ENCODE measurements at regions not wholly inside any gene's neighbourhood (a gene's known extent, or its start where the extent isn't known, plus 50 kb on each side); places are given as distances from the start of the nearest gene placed in this dataset.

GRCh38 chr21:41073558-41073957 lies 94.4 kb upstream of the BACE2 start:
- H3K27me3 ChIP-seq (ENCODE audit: control insufficient read depth in 1 of 2, insufficient read depth in 2 of 2, low read length in 2 of 2): peaks cover 1 to 12% of the 10 kb centered on the region in 2 donors
- H3K36me3 ChIP-seq (ENCODE audit: control insufficient read depth in 2 of 2, insufficient read depth in 2 of 2, low read length in 2 of 2): no peaks in the 10 kb centered on the region
- H3K4me1 ChIP-seq (ENCODE audit: control insufficient read depth, insufficient read depth, low read length): peaks cover 3% of the 10 kb centered on the region
- no peaks in the 10 kb centered on the region for H3K9me3 ChIP-seq (ENCODE audit: control insufficient read depth in 2 of 2, low read length in 2 of 2)
- no peak overlapping the region for H3K4me3 ChIP-seq (ENCODE audit: low read length in 2 of 2)
- no peak overlapping the region for H3K27ac ChIP-seq (ENCODE audit: low read length)
- no peak overlapping the region for H3K9ac ChIP-seq (ENCODE audit: low read length in 2 of 2)

- peaks cover 0 to 7% of the 10 kb centered on the region in 2 donors for H3K27me3 ChIP-seq (ENCODE audit: control insufficient read depth in 1 of 2, insufficient read depth in 2 of 2, low read length in 2 of 2)
- H3K36me3 ChIP-seq (ENCODE audit: control insufficient read depth in 2 of 2, insufficient read depth in 2 of 2, low read length in 2 of 2): no peaks in the 10 kb centered on the region
- no peak overlapping the region for H3K9ac ChIP-seq (ENCODE audit: low read length in 2 of 2)
- H3K4me1 ChIP-seq (ENCODE audit: control insufficient read depth, insufficient read depth, low read length): no peaks in the 10 kb centered on the region
- no peak overlapping the region for H3K27ac ChIP-seq (ENCODE audit: low read length)
- H3K9me3 ChIP-seq (ENCODE audit: control insufficient read depth in 2 of 2, low read length in 2 of 2): no peaks in the 10 kb centered on the region
- no peak overlapping the region for H3K4me3 ChIP-seq (ENCODE audit: low read length in 2 of 2)
These were observed 93.4 kb upstream of the BACE2 start for GRCh38 chr21:41074396-41075184.

GRCh38 chr21:41075656-41076055 lies 92.3 kb upstream of the BACE2 start:
- Histone ChIP-seq H3K36me3 (ENCODE audit: control insufficient read depth in 2 of 2, insufficient read depth in 2 of 2, low read length in 2 of 2) (no peaks in the 10 kb centered on the region), H3K4me3 (ENCODE audit: low read length in 2 of 2) (no peak overlapping the region), H3K9me3 (ENCODE audit: control insufficient read depth in 2 of 2, low read length in 2 of 2) (no peaks in the 10 kb centered on the region), H3K9ac (ENCODE audit: low read length in 2 of 2) (no peak overlapping the region), H3K27ac (ENCODE audit: low read length) (no peak overlapping the region), H3K4me1 (ENCODE audit: control insufficient read depth, insufficient read depth, low read length) (no peaks in the 10 kb centered on the region), H3K27me3 (ENCODE audit: control insufficient read depth in 1 of 2, insufficient read depth in 2 of 2, low read length in 2 of 2) (peaks cover 0 to 2% of the 10 kb centered on the region in 2 donors)

GRCh38 chr21:41076064-41076463 lies 91.9 kb upstream of the BACE2 start:
- Histone ChIP-seq H3K9me3 (ENCODE audit: control insufficient read depth in 2 of 2, low read length in 2 of 2) (no peaks in the 10 kb centered on the region), H3K27ac (ENCODE audit: low read length) (no peak overlapping the region), H3K36me3 (ENCODE audit: control insufficient read depth in 2 of 2, insufficient read depth in 2 of 2, low read length in 2 of 2) (no peaks in the 10 kb centered on the region), H3K4me1 (ENCODE audit: control insufficient read depth, insufficient read depth, low read length) (no peaks in the 10 kb centered on the region), H3K4me3 (ENCODE audit: low read length in 2 of 2) (no peak overlapping the region), H3K27me3 (ENCODE audit: control insufficient read depth in 1 of 2, insufficient read depth in 2 of 2, low read length in 2 of 2) (peaks cover 0 to 2% of the 10 kb centered on the region in 2 donors), H3K9ac (ENCODE audit: low read length in 2 of 2) (no peak overlapping the region)

GRCh38 chr21:41079159-41079558 lies 88.8 kb upstream of the BACE2 start:
- H3K36me3 ChIP-seq (ENCODE audit: control insufficient read depth in 2 of 2, insufficient read depth in 2 of 2, low read length in 2 of 2): no peaks in the 10 kb centered on the region
- no peak overlapping the region for H3K4me3 ChIP-seq (ENCODE audit: low read length in 2 of 2)
- H3K9me3 ChIP-seq (ENCODE audit: control insufficient read depth in 2 of 2, low read length in 2 of 2): no peaks in the 10 kb centered on the region
- H3K27me3 ChIP-seq (ENCODE audit: control insufficient read depth in 1 of 2, insufficient read depth in 2 of 2, low read length in 2 of 2): no peaks in the 10 kb centered on the region
- no peaks in the 10 kb centered on the region for H3K4me1 ChIP-seq (ENCODE audit: control insufficient read depth, insufficient read depth, low read length)
- no peak overlapping the region for H3K27ac ChIP-seq (ENCODE audit: low read length)
- no peak overlapping the region for H3K9ac ChIP-seq (ENCODE audit: low read length in 2 of 2)

GRCh38 chr21:41080485-41081121 lies 87.4 kb upstream of the BACE2 start:
- no peak overlapping the region for H3K9ac ChIP-seq (ENCODE audit: low read length in 2 of 2)
- no peaks in the 10 kb centered on the region for H3K36me3 ChIP-seq (ENCODE audit: control insufficient read depth in 2 of 2, insufficient read depth in 2 of 2, low read length in 2 of 2)
- no peaks in the 10 kb centered on the region for H3K27me3 ChIP-seq (ENCODE audit: control insufficient read depth in 1 of 2, insufficient read depth in 2 of 2, low read length in 2 of 2)
- no peak overlapping the region for H3K27ac ChIP-seq (ENCODE audit: low read length)
- no peaks in the 10 kb centered on the region for H3K4me1 ChIP-seq (ENCODE audit: control insufficient read depth, insufficient read depth, low read length)
- H3K4me3 ChIP-seq (ENCODE audit: low read length in 2 of 2): no peak overlapping the region
- no peaks in the 10 kb centered on the region for H3K9me3 ChIP-seq (ENCODE audit: control insufficient read depth in 2 of 2, low read length in 2 of 2)

- Histone ChIP-seq H3K9ac (ENCODE audit: low read length in 2 of 2) (no peak overlapping the region), H3K27me3 (ENCODE audit: control insufficient read depth in 1 of 2, insufficient read depth in 2 of 2, low read length in 2 of 2) (no peaks in the 10 kb centered on the region), H3K9me3 (ENCODE audit: control insufficient read depth in 2 of 2, low read length in 2 of 2) (no peaks in the 10 kb centered on the region), H3K4me1 (ENCODE audit: control insufficient read depth, insufficient read depth, low read length) (peaks cover 4% of the 10 kb centered on the region), H3K4me3 (ENCODE audit: low read length in 2 of 2) (no peak overlapping the region), H3K36me3 (ENCODE audit: control insufficient read depth in 2 of 2, insufficient read depth in 2 of 2, low read length in 2 of 2) (no peaks in the 10 kb centered on the region), H3K27ac (ENCODE audit: low read length) (no peak overlapping the region)
These were observed 81.4 kb upstream of the BACE2 start for GRCh38 chr21:41086569-41086968.

- no peaks in the 10 kb centered on the region for H3K9me3 ChIP-seq (ENCODE audit: control insufficient read depth in 2 of 2, low read length in 2 of 2)
- H3K36me3 ChIP-seq (ENCODE audit: control insufficient read depth in 2 of 2, insufficient read depth in 2 of 2, low read length in 2 of 2): no peaks in the 10 kb centered on the region
- H3K9ac ChIP-seq (ENCODE audit: low read length in 2 of 2): no peak overlapping the region
- H3K4me1 ChIP-seq (ENCODE audit: control insufficient read depth, insufficient read depth, low read length): peaks cover 7% of the 10 kb centered on the region
- no peaks in the 10 kb centered on the region for H3K27me3 ChIP-seq (ENCODE audit: control insufficient read depth in 1 of 2, insufficient read depth in 2 of 2, low read length in 2 of 2)
- H3K4me3 ChIP-seq (ENCODE audit: low read length in 2 of 2): no peak overlapping the region
- no peak overlapping the region for H3K27ac ChIP-seq (ENCODE audit: low read length)
These were observed 77.0 kb upstream of the BACE2 start for GRCh38 chr21:41090981-41091380.

GRCh38 chr21:41091616-41092015 lies 76.3 kb upstream of the BACE2 start:
- Histone ChIP-seq H3K9ac (ENCODE audit: low read length in 2 of 2) (no peak overlapping the region), H3K36me3 (ENCODE audit: control insufficient read depth in 2 of 2, insufficient read depth in 2 of 2, low read length in 2 of 2) (no peaks in the 10 kb centered on the region)

GRCh38 chr21:41092312-41092711 lies 75.6 kb upstream of the BACE2 start:
- Histone ChIP-seq H3K27ac (ENCODE audit: low read length) (no peak overlapping the region), H3K4me1 (ENCODE audit: control insufficient read depth, insufficient read depth, low read length) (peaks cover 7% of the 10 kb centered on the region), H3K36me3 (ENCODE audit: control insufficient read depth in 2 of 2, insufficient read depth in 2 of 2, low read length in 2 of 2) (no peaks in the 10 kb centered on the region), H3K27me3 (ENCODE audit: control insufficient read depth in 1 of 2, insufficient read depth in 2 of 2, low read length in 2 of 2) (no peaks in the 10 kb centered on the region), H3K9ac (ENCODE audit: low read length in 2 of 2) (no peak overlapping the region), H3K4me3 (ENCODE audit: low read length in 2 of 2) (no peak overlapping the region), H3K9me3 (ENCODE audit: control insufficient read depth in 2 of 2, low read length in 2 of 2) (no peaks in the 10 kb centered on the region)

More at GRCh38 chr21:41091616-41092015, 76.3 kb upstream of the BACE2 start:
- Histone ChIP-seq H3K4me1 (ENCODE audit: control insufficient read depth, insufficient read depth, low read length) (peaks cover 7% of the 10 kb centered on the region), H3K9me3 (ENCODE audit: control insufficient read depth in 2 of 2, low read length in 2 of 2) (no peaks in the 10 kb centered on the region), H3K27me3 (ENCODE audit: control insufficient read depth in 1 of 2, insufficient read depth in 2 of 2, low read length in 2 of 2) (no peaks in the 10 kb centered on the region), H3K27ac (ENCODE audit: low read length) (no peak overlapping the region), H3K4me3 (ENCODE audit: low read length in 2 of 2) (no peak overlapping the region)

GRCh38 chr21:41095983-41096382 lies 72.0 kb upstream of the BACE2 start:
- Histone ChIP-seq H3K27ac (ENCODE audit: low read length) (no peak overlapping the region), H3K36me3 (ENCODE audit: control insufficient read depth in 2 of 2, insufficient read depth in 2 of 2, low read length in 2 of 2) (no peaks in the 10 kb centered on the region), H3K27me3 (ENCODE audit: control insufficient read depth in 1 of 2, insufficient read depth in 2 of 2, low read length in 2 of 2) (no peaks in the 10 kb centered on the region), H3K9me3 (ENCODE audit: control insufficient read depth in 2 of 2, low read length in 2 of 2) (peaks cover 0 to 3% of the 10 kb centered on the region in 2 donors), H3K4me3 (ENCODE audit: low read length in 2 of 2) (no peak overlapping the region), H3K4me1 (ENCODE audit: control insufficient read depth, insufficient read depth, low read length) (peaks cover 4% of the 10 kb centered on the region), H3K9ac (ENCODE audit: low read length in 2 of 2) (no peak overlapping the region)
